Ishikawa (cell line): ENCODE measurements at regions not wholly inside any gene's neighbourhood (a gene's known extent, or its start where the extent isn't known, plus 50 kb on each side); places are given as distances from the start of the nearest gene placed in this dataset.

ENCODE experiments used
- CEBPB ChIP-seq: IDR thresholded peaks from 2 replicates; pipeline ENCODE4 v1.6.1; 2012
- CREB1 ChIP-seq: IDR thresholded peaks from 2 replicates; pipeline ENCODE4 v1.6.1; 2012; ENCODE audit warnings: low read depth
- EGR1 ChIP-seq: IDR thresholded peaks from 2 replicates; pipeline ENCODE4 v1.6.1; 2012
- EP300 ChIP-seq: IDR thresholded peaks from 2 replicates; pipeline ENCODE4 v1.6.1; 2012; ENCODE audit warnings: borderline replicate concordance
- FOXM1 ChIP-seq: IDR thresholded peaks from 2 replicates; pipeline ENCODE4 v1.6.1; 2012; ENCODE audit warnings: low read depth, borderline replicate concordance
- MAX ChIP-seq: IDR thresholded peaks from 2 replicates; pipeline ENCODE4 v1.6.1; 2012
- NFIC ChIP-seq: IDR thresholded peaks from 2 replicates; pipeline ENCODE4 v1.6.1; 2012
- RAD21 ChIP-seq: IDR thresholded peaks from 2 replicates; pipeline ENCODE4 v1.6.1; 2012; ENCODE audit warnings: low read depth
- REST ChIP-seq: IDR thresholded peaks from 2 replicates; pipeline ENCODE4 v1.6.1; 2012; ENCODE audit warnings: low read depth, mild to moderate bottlenecking
- TAF1 ChIP-seq: IDR thresholded peaks from 2 replicates; pipeline ENCODE4 v1.6.1; 2012; ENCODE audit warnings: low read depth, mild to moderate bottlenecking
- TCF12 ChIP-seq: IDR thresholded peaks from 2 replicates; pipeline ENCODE4 v1.6.1; 2012; ENCODE audit warnings: low read depth
- TEAD4 ChIP-seq: IDR thresholded peaks from 2 replicates; pipeline ENCODE4 v1.6.1; 2012
- YY1 ChIP-seq: IDR thresholded peaks from 2 replicates; pipeline ENCODE4 v1.6.1; 2012; ENCODE audit warnings: low read depth
- ZBTB7A ChIP-seq: IDR thresholded peaks from 2 replicates; pipeline ENCODE4 v1.6.1; 2012; ENCODE audit warnings: low read depth
- TF ChIP-seq, protein P1 (sequence below): IDR thresholded peaks from 2 replicates; pipeline ENCODE4 v1.6.1; 2012

DNA sequence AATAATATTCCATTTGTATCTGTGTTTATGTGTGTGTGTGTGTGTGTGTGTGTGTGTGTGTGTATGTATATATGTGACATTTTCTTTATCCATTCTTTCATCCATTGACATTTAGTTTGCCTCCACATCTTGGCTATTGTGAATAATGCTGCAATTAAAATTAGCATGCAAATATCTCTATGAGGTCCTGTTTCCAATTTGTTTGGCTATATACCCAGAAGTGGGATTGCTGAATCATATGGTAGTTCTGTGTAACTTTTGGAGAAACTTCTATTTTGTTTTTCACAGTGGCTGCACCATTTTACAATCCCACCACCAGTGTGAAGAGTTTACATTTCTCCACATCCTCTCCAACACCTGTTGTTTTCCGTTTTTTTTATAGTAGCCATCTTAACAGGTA, 53.1 kb downstream of the CH25H start:
- TF ChIP-seq YY1 (no peak), TAF1 (no peak), EP300 (no peak), EGR1 (no peak), MAX (no peak), ZBTB7A (no peak), CREB1 (no peak), TEAD4 (no peak), TCF12 (no peak), NFIC (no peak), FOXM1 (no peak), CEBPB (no peak), REST (no peak)
- TF ChIP-seq, protein P1, sequence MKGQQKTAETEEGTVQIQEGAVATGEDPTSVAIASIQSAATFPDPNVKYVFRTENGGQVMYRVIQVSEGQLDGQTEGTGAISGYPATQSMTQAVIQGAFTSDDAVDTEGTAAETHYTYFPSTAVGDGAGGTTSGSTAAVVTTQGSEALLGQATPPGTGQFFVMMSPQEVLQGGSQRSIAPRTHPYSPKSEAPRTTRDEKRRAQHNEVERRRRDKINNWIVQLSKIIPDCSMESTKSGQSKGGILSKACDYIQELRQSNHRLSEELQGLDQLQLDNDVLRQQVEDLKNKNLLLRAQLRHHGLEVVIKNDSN = no peak

GRCh38 chr10:89153116-89153515, 54.0 kb downstream of the CH25H start:
- TF ChIP-seq FOXM1 = no peak
- no peak for TF ChIP-seq ZBTB7A
- TF ChIP-seq REST = no peak
- no peak for TF ChIP-seq YY1
- TF ChIP-seq RAD21 = no peak
- no peak for TF ChIP-seq EGR1
- no peak for TF ChIP-seq TCF12
- no peak for TF ChIP-seq TAF1

GRCh38 chr10:89151857-89152256, 55.3 kb downstream of the CH25H start:
- TF ChIP-seq RAD21 (no peak), TEAD4 (no peak), NFIC (no peak), TAF1 (no peak), CEBPB (no peak), YY1 (no peak), TCF12 (no peak), MAX (no peak), ZBTB7A (no peak), REST (no peak), EP300 (no peak), FOXM1 (no peak), EGR1 (no peak)
- TF ChIP-seq, protein P1 = no peak

DNA sequence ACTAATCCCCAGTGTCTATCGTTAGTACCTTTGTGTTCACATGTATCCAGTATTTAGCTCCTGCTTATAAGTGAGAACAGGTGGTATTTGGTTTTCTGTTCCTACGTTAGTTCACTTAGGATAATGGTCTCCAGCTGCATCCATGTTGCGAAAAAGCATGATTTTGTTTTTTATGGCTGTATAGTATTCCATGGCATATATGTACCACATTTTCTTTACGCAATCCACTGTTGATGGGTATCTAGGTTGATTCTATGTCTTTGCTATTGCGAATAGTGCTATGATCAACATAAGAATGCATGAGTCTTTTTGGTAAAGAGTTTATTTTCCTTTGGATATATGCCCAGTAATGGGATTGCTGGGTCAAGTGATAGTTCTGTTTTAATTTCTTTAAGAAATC, 59.1 kb downstream of the CH25H start:
- no peak for TF ChIP-seq REST
- TF ChIP-seq CEBPB = 0 out of 2 replicates have a peak, but pooled peaks have one; percentile 21
